Colon (tissue), 2 donors: ENCODE measurements at regions not wholly inside any gene's neighbourhood (a gene's known extent, or its start where the extent isn't known, plus 50 kb on each side); places are given as distances from the start of the nearest gene placed in this dataset.
"Not testable (repeated sequence)": the region's sequence is repeated elsewhere in the genome, so short reads cannot be mapped to it uniquely, and the experiment has no call there.

Experiments
- FAIRE-seq: peaks from 2 replicates; lab custom pipeline; 2012; peaks lifted over from hg19 to GRCh38; lab: Jason Lieb, UNC
- donor health status: control.
- donor health status: control.

GRCh38 chr15:70367913-70368705 lies 270.4 kb upstream of the TLE3 start:
- not testable (repeated sequence) for FAIRE-seq

DNA sequence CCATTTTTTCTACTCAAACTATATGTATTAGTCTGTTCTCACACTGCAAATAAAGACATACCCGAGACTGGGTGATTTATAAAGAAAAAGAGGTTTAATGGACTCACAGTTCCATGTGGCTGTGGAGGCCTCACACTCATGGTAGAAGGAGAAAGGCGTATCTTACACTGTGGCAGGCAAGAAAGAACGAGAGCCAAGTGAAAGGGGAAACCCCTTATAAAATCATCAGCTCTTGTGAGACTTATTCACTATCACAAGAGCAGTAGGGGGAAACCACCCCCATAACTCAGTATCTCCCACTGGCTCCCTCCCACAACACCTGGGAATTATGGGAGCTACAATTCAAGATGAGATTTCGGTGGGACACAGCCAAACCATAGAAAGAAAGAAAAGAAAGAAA lies 266.3 kb upstream of the TLE3 start:
- not testable (repeated sequence) for FAIRE-seq

DNA sequence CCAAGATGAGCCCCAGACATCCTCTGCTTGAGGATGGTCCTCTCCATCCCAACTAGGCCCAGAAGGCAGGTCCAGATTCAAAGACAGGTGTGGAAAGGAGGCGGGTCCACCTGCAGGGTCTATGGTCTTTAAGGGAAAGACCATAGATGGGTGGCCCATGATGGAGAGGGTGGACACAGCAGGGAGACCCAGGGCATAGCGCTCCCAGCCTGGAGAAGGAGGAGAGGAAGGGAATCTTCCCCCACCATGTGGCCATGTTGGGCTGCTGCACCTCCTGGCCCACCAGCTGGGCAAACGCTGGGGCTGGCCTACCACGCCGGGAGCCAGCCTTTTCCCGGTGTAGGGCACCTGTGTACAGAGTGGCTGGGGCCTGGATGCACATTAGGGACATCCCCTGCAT lies 265.2 kb upstream of the TLE3 start:
- FAIRE-seq, result no peak

- FAIRE-seq, result no peak
These were observed 264.6 kb upstream of the TLE3 start for GRCh38 chr15:70362350-70362749.

GRCh38 chr15:70361891-70362290 lies 264.2 kb upstream of the TLE3 start:
- no peak for FAIRE-seq

DNA sequence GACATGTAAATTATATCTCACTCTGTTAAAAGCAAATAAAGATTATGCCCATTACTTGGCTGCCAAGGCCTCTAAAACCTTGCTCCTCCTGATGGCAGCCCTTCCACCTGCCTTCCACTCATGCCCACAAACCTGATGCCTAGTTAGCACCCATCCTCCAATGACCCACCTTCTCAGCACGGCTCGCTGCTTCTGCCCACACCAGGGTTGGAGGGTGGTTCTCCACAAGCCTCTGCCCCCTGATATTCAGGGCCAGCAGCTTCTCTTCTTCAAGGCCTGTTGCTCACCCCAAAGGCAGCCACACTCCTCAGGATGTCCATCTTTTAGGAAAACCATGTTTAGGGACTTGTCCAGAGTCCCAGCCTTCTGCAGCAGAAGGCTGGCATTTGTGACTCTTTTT lies 263.4 kb upstream of the TLE3 start:
- no peak for FAIRE-seq

DNA sequence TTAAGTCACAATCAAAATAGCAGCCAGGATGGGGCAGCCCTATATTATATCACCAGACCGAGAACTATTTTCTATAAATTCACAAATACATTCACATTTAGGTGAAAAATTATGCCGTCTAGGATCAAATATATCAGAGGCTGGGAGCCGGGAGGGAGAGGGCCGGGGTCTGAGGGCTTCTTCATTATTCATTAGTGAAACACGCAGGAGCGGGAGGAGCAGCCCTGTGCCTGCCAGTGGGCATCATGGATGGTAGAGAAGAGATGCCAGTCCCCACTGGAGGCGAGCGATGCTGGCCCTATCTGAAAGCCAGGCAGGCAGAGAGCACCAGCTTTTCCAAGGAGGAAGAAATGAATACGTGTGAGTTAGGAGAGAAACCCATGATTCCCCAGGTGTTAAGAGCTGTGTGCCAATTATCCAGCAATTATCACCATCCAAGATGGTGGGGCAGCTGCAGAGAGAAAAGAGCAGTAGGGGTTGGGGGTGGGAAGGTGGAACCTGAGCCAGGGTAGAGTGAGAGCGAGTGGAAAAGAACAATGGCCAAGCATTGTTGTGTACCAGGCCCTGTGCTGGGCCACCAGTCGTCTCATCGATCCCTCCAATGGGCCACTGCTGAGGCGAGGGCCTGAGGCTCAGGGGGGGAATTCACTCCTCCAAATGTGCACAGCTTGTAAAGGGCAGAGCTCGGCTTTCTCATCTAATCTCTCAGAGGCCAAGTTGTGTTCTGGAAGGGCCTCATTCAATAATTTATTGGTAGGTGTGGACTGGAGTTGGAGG lies 261.3 kb upstream of the TLE3 start:
- no peak for FAIRE-seq

- FAIRE-seq, result no peak
These were observed 260.5 kb upstream of the TLE3 start for GRCh38 chr15:70358011-70358819.

DNA sequence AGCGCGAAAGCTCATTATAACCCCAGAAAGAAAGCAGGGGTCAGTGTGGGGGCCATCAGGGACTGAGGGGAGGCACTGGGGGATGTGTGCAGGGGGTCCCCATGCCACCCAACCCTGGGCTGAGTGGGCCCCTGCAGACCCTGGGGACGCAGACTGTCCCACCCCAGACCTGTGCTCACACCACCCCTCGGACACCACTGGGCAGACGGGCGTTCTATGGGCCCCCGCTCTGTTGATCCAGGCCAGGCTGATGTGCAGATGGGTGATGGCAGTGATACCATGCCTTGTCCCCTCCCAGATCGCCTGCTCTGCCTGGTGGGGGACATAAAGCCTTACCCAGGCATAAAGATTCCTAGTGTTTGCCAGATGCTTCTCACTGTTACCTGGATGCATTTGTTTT lies 259.7 kb upstream of the TLE3 start:
- no peak for FAIRE-seq

DNA sequence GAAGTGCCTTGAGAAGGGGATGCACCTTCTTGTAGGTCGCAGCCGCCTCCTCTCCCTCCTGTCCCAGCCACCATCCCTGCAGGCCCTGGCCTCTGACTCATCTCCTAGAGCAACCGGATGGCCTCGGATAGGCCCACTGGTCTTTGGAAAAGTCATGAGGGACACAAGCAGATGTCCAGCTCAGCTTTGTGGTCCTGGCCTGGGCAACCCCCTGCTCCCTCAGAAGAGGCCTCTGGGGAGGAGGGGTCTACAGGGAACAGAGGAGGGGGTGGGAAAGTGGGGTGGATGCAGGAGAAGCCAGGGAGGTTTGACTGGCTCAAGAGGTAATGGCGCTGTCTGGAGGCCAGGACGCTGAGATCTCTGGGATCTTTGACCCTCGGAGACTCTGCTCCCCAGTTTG lies 259.2 kb upstream of the TLE3 start:
- no peak for FAIRE-seq

DNA sequence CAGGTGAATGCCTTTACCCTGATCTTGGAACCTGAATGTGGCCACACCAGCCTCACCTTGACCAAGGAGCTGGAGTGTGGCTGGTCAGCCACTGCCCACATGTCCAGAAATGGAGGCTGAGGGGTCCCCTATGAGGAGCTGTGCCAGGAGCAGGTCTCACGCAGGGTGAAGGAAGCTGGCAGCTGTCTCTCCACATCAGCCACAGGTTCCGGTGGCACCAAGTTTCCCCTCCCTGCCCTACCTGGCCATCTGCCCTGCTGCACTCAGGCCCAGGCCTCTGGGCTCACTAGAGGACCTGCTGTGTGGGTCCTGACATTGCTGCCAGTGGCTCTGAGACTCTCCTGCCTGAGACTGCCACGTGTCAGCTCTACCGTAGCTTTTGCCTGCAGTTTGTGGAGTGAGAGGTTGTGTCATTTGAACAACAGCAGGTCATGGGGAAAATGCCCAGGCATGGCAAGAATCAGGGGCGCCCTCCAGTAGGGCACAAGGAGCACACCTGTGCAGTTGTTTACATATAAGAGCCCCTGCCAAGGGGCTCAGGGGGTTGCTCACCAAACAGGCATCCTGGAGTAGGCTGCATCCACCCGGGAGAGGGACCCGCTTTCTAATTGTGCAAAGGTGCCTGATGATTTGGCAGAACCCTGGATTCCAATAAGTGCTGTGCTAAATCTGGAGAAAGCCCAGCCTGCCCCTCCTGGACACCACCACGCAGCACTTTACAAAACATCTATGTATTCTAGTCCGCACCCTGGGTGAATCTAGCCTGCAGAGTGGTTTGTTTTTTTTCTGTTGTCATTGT lies 258.5 kb upstream of the TLE3 start:
- FAIRE-seq, result no peak

- no peak for FAIRE-seq
These were observed 257.6 kb upstream of the TLE3 start for GRCh38 chr15:70355275-70355795.

DNA sequence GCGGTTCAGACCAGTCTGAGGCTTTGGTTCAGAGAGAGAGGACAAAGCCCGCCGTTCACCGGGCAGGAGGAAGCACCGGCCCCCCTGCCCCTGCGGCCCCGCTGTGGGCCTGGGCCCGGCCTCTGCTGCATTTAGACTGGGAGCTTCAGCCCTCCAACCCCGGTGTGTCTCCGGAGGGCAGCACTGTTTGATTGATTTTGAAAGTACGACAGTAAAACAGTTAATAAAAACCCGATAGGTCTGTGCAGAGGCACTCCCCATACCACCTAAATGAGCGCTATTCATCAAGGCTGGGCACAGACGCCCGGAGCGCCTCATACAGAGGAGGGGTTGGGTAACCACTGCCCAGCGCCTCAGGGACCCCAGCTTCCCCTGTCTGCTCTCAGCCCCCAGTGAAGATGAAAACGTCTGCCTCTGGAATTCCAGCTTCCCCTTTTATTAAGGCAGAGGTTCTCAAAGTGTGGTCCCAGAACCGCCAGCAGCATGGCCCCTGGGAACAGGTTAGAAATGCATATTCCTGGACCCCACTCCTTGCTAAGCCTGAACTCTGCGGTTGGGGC lies 256.7 kb upstream of the TLE3 start:
- no peak for FAIRE-seq

DNA sequence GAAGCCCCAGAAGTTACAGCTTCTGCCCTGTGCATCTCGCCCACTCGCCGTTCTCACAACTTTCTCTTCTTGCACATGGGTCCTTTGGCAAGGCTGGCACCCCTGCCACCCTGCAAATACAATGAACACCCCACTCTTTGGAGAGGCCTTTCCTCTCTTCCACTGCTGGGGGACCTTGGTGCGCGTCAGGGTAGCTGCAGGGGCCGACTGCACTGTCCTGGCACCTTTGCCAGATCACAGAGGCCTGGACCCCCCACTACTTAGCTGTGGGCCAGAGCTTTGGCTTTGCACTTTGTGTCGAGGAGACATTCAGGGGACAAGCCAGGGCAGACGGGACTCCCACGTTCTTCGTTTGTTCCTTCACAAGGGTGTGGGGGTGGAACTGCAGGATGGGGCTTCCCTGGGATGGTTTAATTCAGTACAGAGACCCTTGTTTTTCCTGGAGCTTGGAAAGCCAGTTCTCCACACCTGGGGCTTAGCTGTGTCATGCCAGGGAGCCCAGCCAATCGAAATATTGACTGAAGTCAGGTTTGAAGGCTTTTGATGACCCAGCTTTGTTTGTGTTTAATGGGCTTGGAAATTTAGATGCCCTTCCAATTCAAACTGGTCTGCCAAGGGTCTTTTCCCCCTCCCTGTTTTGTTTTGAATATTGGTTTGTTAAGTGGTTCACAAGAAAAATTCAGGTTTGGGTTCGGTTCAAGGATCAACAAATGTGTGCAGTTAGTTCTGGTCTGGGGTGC lies 256.1 kb upstream of the TLE3 start:
- FAIRE-seq, result no peak

DNA sequence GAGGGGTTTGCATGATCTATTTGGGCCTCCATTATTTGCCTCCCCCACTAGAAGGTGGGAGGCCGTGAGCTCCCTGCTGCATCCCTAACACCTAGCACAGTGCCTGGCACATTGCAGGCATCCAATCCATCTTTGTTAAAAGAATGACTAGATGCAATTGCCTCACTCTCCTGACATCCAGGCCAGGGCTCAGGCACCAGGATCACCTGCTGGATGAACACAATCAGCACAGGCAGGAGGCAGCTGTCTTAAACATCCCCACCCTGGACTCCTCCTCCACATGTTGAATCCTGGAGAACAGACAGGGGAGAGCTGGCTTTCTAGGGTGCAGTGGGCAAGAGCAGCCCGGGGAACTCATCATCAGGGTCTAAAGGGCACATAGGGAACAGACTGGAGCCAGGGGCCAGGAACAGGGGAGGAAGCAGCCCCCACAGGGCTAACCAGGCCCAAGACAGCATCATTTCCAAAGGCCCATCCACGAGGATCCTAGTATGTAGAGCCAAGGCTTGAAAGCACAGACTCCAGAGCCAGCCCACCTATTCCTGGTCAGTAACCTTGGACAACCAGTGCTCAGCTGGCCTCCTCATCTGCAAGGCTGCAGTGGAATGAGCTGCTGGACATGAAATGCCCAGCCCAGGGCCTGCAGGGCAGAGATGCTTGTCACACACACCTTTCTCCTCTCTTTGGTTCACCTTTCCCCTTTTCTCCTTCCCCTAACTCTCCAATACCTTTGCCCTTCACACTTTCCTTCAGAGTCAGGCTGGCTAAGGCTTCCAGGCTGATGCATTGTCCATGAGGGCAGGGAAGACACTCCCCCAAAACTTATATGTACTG lies 254.4 kb upstream of the TLE3 start:
- FAIRE-seq, result no peak

GRCh38 chr15:70351391-70351790 lies 253.7 kb upstream of the TLE3 start:
- FAIRE-seq, result no peak

DNA sequence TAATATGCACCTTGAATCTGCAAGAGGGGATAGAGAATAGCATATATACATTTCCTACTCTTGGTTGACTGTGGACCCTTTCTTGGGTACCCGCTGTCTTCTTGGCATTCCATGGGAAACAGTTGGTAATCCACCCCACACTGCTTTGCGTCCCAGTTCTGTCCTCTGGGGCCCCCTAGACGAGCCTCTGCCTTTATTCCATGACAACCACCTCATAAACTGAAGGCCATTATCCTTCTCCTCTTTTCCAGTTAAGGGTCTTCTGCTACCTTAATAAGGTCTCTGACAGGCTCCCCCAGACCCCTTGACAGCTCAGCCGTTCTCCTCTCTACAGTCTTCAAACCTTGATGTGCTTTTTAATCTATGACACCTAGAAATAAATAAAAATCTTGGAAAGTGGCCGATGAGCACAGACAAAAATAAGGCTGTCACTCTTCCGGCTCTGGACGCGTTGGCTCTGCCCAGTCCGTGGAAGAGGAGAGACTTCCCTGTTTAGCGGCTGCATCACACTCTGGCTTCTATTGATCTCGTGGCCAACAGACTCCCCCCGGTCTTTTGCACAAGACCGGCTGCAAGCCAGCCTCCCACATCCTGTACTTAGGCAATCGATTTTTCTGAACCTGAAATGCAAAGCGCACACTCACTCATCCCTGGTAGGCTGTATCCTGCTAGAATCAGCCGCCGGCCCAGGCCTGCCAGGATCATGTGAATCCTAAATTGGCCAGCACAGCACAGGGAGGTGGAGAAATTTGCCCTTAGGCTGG lies 251.0 kb upstream of the TLE3 start:
- FAIRE-seq, result no peak

GRCh38 chr15:70348226-70348543 lies 250.5 kb upstream of the TLE3 start:
- no peak for FAIRE-seq
